Medulla oblongata (tissue), 1 donor: ENCODE measurements at regions not wholly inside any gene's neighbourhood (a gene's known extent, or its start where the extent isn't known, plus 50 kb on each side); places are given as distances from the start of the nearest gene placed in this dataset.
A peak's percentile ranks its signal among the peaks of the same experiment; 100 is the strongest.
"Not testable (repeated sequence)": the region's sequence is repeated elsewhere in the genome, so short reads cannot be mapped to it uniquely, and the experiment has no call there.

Source experiments
- DNase-seq: peaks from one replicate; pipeline ENCODE4 v3.0.0-alpha.2; 2015; ENCODE audit errors: extremely low spot score

DNA sequence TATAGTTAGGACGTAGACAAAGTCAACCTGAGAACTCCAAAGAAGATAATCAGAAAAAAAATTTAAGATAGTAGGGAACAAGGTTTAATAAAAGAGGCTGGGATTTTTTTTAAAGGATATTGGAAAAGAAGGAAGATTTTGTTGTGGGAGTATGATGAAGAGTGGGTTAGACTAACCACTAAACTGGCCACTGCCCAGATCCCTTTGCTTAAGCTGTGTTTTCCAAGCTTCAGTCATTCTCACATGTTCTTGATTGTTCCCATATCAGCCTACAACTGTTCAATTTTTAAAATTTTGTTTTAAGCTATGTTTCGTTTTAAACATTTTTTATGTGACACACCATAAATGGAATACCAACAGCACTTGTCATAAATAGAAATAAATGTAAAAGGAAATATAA, 284.5 kb upstream of the MMADHC start:
- DNase-seq, result no peak

DNA sequence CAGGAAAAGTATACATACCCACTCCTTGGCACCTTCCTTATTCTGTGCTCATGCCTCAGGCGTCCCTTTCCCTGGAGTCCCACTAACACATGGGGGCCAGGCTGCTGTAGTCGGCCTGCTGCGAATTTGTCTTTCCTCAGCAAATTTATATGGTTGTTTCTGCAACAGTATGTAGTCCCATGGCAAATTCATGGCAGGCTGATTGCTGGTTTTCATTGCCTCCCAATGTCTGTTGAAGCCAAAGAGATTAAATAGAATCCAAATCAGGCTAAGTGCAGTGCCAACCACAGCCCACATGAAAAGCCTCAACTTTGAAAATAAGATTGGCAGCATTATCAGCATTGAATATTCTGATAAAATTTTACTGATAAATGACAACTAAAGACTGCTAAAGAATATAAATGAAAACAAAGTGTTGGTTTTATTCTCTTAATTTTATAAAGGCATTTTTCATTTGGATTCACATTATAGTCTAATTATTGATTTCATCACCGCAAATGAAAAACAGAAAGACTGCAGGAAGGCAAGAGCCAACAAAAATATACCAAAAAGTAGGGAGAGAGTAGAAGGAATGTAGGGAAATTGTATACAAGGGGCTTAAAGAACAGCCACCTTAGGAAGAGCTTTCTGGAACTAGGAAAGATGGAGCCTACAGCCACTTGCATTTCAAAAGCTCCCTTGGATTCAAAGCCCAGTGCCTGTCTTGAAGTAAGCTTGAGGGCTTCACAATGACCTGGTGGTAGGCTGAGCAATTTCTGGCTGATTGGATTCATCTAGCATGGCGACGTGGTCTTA, 283.7 kb upstream of the MMADHC start:
- no peak for DNase-seq

DNA sequence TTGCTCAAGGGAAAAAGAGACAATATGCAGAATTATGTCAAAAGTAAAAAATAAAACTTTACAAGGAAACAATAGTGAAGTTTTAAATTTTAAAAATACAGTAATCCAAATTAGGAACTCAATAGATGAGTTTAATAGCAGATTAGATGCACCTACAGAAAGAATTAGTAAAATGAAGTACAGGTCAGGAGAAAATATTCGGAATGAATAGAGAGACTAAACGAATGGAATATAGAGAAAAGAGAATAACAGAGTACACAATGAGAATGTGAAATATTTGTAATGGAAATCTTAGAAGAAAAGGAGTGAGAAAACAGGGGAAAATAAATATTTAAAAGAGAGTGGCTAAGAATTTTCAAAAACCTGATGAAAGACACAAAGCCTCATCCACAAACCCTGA, 275.7 kb upstream of the MMADHC start:
- no peak for DNase-seq

DNA sequence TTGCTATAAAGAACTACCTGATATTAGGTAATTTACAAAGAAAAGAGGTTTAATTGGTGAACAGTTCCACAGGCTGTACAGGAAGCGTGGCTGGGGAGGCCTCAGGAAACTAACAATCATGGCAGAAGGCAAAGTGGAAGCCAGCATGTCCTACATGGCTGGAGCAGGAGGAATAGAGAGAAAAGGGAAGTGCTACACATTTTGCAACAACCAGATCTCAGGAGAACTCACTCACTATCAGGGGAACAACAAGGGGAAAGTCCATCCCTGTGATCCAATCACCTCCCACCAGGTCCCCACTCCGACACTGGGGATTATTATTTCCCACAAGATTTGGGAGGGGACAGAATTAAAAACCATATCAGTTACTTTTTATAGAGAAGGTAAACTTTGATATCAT, 273.5 kb upstream of the MMADHC start:
- no peak for DNase-seq

DNA sequence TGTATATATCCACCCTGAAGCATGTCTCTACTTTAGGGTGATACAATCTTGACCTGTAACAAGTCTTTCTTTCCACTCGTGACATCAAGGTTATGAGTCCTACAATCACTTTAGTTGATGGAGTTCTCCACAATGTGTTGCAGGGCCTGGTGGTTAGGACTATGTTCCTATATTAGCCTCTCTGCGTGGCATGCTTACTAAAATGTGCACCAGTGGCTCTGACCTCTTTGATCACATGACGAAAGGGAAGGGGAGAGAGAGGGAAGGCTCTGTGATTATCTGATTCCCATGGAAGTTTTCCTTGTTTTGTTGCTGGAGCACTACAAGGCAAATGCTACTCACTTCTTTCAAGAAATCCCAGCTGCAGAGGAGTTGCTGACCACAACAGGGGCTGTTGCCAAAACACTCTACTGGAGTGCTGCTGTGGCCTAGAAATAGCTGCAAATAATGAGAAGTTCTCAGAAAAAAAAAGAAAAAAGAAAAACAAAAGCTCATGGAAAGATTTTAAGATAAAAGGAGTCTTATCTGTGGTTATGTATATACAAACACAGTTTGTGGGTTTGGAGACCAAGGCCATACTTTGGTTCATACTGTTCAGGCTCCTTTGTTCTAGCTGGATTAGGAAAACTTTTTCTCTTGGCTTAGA, 272.8 kb upstream of the MMADHC start:
- peak; percentile 53 for DNase-seq

DNA sequence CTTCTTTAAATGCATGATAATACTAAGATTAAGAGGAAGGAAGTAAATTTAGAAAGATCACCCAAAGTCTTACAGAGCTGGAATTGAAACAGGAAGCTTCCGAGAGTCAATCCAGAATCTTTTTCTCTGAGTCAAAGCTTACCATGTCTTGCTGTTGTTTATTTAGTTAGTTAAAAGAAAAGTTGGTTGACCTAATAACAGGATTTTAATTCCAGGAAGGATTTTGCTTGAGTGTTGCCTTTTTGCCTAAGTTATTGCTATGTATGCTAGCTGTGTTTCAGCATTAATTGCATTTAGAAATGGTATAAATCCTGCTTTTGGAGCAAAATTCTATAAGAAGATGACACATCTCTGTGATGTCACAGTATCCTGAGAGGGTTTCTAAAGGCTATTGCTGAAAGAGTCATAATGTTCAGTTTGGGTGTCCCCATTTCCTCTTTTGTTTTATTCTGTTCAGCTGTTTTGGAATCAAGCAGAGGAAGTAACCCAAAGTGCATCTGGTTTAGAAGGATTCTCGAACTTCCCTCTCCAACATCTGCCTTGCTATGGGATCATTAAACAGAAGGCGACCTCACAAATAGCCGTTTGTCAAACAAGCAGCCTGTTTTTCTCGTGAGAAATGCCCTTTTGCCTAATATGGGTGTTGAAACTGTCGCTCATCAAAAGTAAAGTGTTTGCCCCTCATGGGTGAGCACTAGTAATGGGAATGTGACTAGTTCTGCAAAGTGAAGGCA, 271.5 kb upstream of the MMADHC start:
- DNase-seq, result peak; percentile 76

DNA sequence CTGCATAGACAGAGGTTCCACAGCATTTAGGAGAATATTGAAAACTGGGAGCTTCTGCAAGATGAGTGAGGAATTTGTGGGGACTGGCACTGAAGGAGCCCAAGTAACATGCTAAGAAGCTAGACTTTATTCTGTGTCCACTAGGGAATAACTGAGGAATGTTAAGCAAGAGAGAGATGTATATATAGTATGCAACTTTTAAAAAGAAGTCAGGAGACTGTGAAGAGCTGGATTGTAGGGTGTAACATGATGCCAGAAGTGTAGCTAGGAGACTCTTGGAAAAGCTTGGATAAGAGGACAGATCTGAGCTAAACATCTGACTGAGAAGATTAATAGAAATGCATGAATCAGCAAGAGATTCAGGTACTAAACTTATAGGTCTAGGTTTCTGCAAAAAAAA, 270.6 kb upstream of the MMADHC start:
- DNase-seq, result no peak

DNA sequence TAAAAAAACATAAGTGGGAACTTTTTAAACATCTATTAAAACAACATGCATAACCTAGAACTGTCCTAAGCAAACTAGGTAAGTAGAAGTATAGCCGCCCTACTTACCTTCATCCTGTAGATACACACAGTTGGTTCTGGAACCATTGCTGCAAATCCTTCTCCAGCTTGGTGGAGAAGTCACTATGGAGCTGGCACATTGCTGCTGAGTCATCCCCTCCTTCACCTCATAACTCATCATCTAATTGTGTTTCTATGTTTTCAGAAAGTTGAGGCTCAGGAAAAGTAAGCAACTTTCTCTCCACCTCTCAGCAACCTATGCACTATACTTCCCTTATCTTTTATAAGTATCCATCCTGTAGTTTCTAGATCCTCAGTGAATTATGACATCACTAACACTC, 269.8 kb upstream of the MMADHC start:
- no peak for DNase-seq

DNA sequence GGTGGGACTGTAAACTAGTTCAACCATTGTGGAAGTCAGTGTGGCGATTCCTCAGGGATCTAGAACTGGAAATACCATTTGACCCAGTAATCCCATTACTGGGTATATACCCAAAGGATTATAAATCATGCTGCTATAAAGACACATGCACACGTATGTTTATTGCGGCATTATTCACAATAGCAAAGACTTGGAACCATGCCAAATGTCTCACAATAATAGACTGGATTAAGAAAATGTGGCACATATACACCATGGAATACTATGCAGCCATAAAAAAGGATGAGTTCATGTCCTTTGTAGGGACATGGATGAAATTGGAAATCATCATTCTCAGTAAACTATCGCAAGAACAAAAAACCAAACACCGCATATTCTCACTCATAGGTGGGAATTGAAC, 268.3 kb upstream of the MMADHC start:
- DNase-seq, result not testable (repeated sequence)

DNA sequence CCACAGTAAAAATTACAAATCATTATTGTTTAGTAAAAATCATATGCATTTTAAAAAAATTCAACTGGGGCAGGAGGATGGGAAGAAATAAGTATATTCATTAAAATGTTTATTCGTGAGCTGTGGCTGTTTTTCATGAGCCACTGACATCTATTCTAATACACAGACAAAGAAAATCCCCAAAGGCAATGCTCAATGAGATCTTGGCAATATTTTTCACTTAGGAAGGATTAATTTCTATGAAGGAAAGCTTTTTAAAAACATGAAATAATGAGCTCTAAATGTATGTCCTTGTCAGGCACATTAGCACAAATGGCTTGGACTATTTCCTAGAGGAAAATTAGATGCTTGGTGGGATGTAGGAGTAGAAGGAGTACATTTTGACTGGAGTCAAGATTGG, 262.0 kb upstream of the MMADHC start:
- no peak for DNase-seq

DNA sequence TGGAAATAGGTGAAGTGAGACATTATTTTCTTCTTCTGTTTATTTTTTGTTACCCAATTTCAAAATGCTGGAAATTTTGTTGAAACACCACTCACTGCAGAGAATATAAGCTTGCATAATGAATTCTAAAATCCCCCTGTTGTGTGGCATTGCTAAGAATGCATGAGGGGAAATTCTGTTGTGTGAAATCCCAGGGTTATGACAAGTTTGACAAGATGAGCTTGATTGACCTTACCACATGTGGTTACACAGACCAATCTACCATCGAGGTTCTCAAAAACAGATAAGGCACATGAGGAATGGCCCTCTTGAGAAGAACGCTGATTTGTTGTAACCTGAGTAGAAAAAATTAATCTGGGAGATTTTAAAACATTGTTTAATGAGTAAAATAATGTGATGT, 261.6 kb upstream of the MMADHC start:
- DNase-seq, result no peak

DNA sequence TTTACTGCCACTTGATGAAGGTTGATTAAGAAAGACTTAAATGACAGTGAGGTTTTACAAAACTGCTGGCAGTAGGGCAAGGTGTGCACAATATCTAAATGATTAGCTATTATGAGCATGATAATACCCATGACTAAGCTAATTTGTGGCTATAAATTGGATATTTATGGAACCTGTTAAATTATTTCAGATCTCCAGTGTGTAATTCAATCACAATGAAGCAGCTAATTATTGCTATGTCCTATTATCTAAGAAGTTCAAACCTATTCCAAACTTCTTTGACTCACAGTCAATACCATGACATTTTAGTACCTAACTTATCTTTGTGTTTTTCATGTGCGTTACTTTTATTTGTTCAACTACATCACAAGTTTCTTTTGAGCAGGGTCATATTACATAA, 253.8 kb upstream of the MMADHC start:
- no peak for DNase-seq

DNA sequence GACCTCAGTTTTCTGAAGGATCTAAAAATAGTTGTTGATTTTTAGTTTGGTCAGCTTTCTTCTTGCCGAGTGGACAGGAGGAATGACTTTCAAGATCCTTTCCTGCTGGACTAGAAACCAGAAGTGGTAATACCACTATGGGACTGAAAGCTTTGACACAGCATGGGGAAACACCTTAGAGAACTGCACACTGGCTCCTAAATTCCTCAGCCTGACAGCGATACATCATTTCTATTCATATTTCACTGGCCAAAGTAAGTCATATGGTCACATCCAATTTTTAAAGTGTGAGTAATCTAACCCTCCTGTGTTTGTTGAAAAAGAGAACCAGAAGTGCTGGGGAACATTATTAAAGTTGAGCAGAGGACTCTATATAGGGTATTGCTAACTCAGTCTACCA, 244.7 kb upstream of the MMADHC start:
- DNase-seq, result no peak

DNA sequence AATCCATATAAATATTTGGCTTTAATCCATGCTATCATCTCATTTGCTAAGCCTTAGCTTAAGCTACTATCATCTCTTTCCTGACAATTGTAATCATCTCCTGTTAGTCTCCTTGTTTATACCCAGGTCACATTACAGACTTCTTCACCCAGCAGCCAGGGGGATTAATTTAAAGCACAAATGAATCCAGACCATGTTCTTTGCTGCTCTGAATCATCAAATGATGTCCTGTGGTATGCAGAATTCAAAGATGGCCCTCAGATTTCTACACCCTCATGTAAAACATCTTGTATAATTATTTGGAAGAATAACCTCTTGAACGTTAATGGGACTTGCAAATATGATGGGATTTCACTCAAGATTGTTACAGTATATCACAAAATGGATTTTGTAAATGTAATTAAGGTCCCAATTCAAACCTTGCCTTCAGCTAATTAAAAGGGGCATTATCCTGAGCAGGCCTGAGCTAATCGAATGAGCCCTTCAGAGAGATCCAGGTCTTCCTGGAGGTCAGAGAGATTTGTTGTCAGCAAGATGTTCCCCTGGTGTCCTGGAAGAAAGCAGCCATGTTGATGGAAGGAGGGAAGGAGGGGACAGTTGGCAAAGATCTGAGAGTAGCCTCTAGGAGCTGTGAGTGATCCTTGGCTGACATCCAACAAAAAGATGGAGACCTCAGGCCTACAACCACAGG, 241.1 kb upstream of the MMADHC start:
- no peak for DNase-seq

DNA sequence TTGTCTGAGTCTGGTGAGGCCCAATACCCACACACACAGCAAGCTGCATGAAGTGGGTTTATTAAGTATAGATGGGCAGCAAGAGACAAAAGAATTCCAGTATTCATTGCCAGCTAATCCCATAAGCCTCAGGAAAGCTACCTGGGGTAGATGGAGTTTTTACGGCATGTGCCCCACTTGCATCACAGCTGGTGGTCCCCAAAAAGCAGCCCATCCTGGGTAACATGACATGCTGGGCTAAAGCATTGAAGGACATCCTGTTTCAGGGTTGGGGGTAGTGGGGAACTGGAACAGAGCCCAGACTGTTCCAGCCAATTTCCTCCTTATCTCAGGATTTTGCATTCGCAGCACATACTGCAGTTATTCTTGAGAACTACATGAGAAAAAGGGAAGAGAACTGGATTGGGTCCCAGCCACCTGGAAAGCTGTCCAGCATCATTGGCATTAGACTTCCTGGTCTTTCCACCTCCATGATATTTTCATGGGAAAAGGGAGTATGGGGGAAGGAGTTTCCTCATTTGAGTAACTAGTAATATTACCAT, 240.1 kb upstream of the MMADHC start:
- no peak for DNase-seq

DNA sequence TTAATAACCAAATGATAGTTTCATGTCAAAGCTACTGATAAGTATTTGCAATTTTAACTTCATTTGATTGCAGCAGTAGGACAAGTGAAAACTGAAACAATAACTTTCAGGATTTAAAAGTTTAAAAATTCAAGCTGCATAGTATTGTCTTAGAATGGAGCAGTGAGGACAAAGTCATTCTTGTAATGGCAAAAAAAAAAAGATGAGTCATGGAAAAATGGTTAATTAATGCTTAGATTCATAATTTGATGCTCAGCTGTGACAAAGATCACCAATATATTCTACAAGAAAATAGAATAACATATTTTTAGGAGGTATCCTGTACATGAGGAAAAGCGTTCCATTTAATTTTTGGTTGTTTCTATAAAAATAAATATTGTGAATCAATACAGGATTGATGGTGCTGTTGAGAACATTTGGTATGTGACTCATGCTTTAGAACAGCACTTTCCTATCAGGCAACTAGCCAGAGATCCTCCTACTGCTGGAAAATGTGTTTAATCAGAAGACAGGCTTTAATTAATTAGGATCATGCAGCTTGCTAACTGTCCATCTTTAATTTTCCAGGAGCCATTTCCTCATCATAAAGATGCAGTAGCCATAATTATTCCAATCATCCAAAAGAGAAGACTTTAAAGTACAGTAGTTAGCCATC, 239.0 kb upstream of the MMADHC start:
- no peak for DNase-seq

DNA sequence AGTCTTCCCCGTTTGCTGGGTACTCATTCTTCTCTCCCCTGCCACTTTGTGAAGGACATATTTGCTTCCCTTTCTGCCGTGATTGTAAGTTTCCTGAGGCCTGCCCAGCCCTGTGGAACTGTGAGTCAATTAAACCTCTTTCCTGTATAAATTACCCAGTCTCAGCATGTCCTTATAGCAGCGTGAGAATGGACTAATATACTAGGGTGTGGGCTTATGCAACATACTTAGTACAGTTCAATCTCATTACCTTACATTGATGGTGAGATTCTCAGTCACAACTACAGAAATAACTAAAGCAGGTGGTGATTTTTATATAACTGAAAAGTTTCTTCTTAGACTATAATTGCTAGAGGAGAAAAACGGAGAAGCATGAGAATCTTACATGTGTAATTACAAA, 237.9 kb upstream of the MMADHC start:
- no peak for DNase-seq

DNA sequence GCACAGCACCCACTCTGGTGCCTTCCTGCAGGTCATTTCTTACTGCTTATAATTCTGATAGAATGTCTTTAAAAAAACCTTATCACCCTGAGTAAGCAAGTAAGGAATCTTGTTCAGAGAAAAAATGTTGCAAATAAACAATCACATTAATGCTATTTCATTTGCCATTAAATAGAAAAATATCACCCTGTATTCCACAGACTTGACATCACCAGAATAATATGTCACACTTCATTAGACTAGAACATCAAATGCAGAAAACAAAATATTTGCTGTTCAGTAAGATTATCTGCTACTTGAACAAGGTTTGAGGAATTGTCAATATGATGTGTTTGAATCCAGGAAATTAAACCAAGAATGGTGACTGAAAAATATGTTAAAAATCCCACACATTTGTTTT, 236.6 kb upstream of the MMADHC start:
- DNase-seq, result no peak

DNA sequence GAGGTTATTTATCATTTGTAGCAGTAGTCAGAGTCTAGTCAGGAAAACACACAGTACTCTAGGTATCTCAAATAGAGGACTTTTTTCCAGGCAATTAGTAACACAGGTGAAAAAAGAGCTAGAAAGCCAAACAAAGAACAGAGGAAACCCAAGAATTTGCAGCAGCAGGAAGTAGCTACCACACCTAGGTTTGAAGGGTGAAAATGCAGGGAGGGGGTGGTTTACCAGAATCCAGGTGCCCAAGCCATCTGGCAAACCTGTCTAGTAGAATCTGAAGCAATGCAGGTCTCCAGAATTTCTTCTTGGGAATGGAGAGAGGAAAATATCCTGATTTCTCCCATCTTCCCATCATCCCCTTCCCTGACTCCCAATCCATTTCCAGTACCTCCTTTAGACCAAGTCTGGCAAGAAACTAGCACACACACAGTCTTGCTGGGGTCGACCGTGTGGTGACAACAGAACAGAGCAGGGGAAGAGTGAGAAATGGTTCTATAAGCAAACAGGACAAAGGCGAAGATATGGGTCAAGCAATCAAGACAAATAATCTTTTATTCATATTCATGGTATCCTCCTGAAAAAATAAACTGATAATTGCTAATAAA, 231.9 kb upstream of the MMADHC start:
- no peak for DNase-seq

DNA sequence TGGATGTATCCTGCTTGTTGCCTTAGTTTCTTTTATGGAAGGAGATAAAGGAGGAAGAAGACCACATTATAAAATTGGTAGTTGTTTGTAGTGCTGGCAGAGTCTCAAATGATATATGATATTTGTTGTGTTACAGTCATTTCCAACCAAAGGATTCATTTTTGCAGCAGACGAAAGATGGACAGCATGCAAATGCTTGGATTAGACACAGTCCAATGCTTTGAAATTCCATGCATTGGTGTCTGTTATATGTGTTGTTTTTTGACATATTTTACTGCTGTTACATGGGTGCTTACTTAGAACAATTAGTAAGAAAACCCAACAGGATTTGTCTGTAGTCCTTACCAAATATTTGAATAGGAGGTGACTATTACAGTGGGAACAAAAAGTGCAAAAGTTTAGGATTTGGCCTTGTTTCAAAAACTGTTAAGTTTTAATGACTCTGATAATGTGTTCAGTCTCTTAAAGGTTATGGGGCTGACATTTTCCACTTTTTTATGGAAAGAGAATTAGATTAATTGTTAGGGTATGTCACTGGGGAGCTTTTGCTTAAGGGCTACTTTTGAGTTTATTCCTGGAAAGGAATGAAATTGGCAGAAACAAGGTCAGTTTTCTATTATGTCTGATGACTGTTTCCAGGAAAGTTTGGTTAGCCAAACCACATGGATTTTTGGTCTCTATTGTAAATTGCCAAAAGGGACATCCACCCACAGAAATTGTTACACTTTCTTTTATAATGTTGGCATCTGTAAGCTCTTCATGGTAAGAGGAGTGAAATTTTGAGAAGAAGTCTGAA, 229.4 kb upstream of the MMADHC start:
- no peak for DNase-seq
